ENCODE measurements at regions not wholly inside any gene's neighbourhood (a gene's known extent, or its start where the extent isn't known, plus 50 kb on each side); places are given as distances from the start of the nearest gene placed in this dataset.

DNA sequence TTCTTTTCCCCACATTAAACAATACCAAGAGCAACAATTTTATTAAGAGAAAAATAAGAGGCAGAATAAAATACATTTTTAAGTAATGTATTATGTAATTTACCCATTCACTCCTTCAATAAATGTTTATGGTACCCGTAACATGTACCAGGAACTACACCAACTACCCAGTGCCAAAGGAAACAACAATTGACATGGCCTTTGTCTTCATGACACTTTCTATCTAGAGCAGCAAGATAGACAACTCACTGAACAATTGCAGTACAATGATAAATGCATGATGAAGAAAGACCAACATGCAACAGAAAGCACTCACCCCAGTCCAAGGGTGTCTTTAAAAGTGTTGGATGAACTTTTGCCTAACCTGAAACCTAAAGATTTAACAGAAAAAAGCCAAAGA lies 493.8 kb downstream of the IGSF11 start:
- Histone ChIP-seq H2AFZ (ENCODE audit: low read depth, low read length) (no peak overlapping the region), H3K4me2 (ENCODE audit: insufficient read depth, low read length) (no peak overlapping the region), H3K4me1 (replicated peaks in 1 of 2; ENCODE audit: control insufficient read depth in 2 of 2, insufficient read depth in 2 of 2, low read length in 2 of 2) (peaks cover 0 to 11% of the 10 kb centered on the region in 2 experiments; a peak in 3 of 5 replicates), H3K36me3 (ENCODE audit: control insufficient read depth, insufficient read depth, low read length) (no peaks in the 10 kb centered on the region), H3K4me3 (no peak overlapping the region), H3K27me3 (ENCODE audit: control insufficient read depth in 2 of 2, insufficient read depth in 2 of 2, low read length in 2 of 2) (no peaks in the 10 kb centered on the region), H3K9me3 (replicated peaks; ENCODE audit: control insufficient read depth, insufficient read depth, low read depth, low read length) (no peaks in the 10 kb centered on the region), H3K9ac (ENCODE audit: insufficient read depth in 1 of 2, low read depth in 2 of 2, low read length in 2 of 2) (no peak overlapping the region), H3K9me1 (ENCODE audit: control insufficient read depth, insufficient read depth, low read length) (no peaks in the 10 kb centered on the region), H4K20me1 (replicated peaks; ENCODE audit: control insufficient read depth, insufficient read depth, low read length) (no peaks in the 10 kb centered on the region), H3K79me2 (ENCODE audit: control insufficient read depth, insufficient read depth, low read length) (no peaks in the 10 kb centered on the region), H3K27ac (ENCODE audit: extremely low read depth, low read depth, low read length) (no peak overlapping the region)
- in situ Hi-C loops (cut with MboI), result no loop called here
- ATAC-seq (no peak), FAIRE-seq (no peak), DNase-seq (ENCODE audit: extremely low read depth in 1 of 4, low spot score in 3 of 4) (no peak)
- TF ChIP-seq, protein P1, sequence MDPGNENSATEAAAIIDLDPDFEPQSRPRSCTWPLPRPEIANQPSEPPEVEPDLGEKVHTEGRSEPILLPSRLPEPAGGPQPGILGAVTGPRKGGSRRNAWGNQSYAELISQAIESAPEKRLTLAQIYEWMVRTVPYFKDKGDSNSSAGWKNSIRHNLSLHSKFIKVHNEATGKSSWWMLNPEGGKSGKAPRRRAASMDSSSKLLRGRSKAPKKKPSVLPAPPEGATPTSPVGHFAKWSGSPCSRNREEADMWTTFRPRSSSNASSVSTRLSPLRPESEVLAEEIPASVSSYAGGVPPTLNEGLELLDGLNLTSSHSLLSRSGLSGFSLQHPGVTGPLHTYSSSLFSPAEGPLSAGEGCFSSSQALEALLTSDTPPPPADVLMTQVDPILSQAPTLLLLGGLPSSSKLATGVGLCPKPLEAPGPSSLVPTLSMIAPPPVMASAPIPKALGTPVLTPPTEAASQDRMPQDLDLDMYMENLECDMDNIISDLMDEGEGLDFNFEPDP (CRISPR knock-in tag; IDR thresholded peaks at IDR 0.05), result no peak
- TF ChIP-seq ZNF589 (CRISPR knock-in tag; IDR thresholded peaks at IDR 0.05; ENCODE audit: low read depth) (0 out of 2 replicates have a peak, but pooled peaks have one; percentile 3), PTRF (tag; IDR thresholded peaks at IDR 0.05) (0 out of 2 replicates have a peak, but pooled peaks have one; percentile 35), CHCHD3 (CRISPR knock-in tag; IDR thresholded peaks at IDR 0.05) (no peak), ZNF311 (CRISPR knock-in tag; IDR thresholded peaks at IDR 0.05) (peak; percentile 62; the same call in 1 of the 2 replicates)
- CTCF ChIA-PET (ENCODE audit: low intra/inter-chr PET ratio), result no interaction called here
- intact Hi-C loops (cut with micrococcal nuclease), result no loop called here
- WGBS (ENCODE audit: insufficient coverage, low coverage, missing lambda C conversion rate), result 46% methylated on average over 1 of the region's 1 CpG
- POLR2A ChIA-PET, result no interaction called here
- BruUV-seq (replicated peaks), result no TSS peak

DNA sequence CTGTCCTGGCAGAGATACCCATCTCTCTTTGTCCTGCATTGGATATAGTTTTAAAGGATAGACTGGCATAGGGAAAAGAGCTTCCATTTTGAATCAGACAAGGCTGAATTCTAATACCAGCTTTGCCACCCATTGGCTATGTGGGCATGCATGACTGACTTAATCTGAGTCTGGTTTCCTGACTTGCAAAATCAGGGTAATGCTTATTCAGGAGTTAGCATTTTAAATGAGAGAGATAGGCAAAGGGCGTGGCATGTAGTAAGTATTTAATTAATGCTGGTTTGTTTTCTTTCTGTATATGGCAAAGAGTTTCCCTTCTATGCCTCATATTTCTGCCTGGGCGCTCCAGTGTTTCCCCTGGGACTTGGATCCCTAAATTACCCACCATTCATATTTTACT lies 492.9 kb downstream of the IGSF11 start:
- no peak for ATAC-seq
- WGBS (ENCODE audit: insufficient coverage, low coverage, missing lambda C conversion rate), result 38% methylated on average over 1 of the region's 2 CpGs
- Histone ChIP-seq H3K36me3 (ENCODE audit: control insufficient read depth, insufficient read depth, low read length) (no peaks in the 10 kb centered on the region), H3K9ac (ENCODE audit: insufficient read depth in 1 of 2, low read depth in 2 of 2, low read length in 2 of 2) (no peak overlapping the region), H3K4me3 (no peak overlapping the region), H2AFZ (ENCODE audit: low read depth, low read length) (no peak overlapping the region), H3K9me1 (ENCODE audit: control insufficient read depth, insufficient read depth, low read length) (no peaks in the 10 kb centered on the region), H3K27me3 (ENCODE audit: control insufficient read depth in 2 of 2, insufficient read depth in 2 of 2, low read length in 2 of 2) (no peaks in the 10 kb centered on the region), H3K4me1 (replicated peaks in 1 of 2; ENCODE audit: control insufficient read depth in 2 of 2, insufficient read depth in 2 of 2, low read length in 2 of 2) (peaks cover 0 to 11% of the 10 kb centered on the region in 2 experiments; a peak in 3 of 5 replicates), H4K20me1 (replicated peaks; ENCODE audit: control insufficient read depth, insufficient read depth, low read length) (no peaks in the 10 kb centered on the region), H3K79me2 (ENCODE audit: control insufficient read depth, insufficient read depth, low read length) (no peaks in the 10 kb centered on the region), H3K9me3 (replicated peaks; ENCODE audit: control insufficient read depth, insufficient read depth, low read depth, low read length) (no peaks in the 10 kb centered on the region), H3K4me2 (ENCODE audit: insufficient read depth, low read length) (no peak overlapping the region), H3K27ac (ENCODE audit: extremely low read depth, low read depth, low read length) (no peak overlapping the region)
- no peak for DNase-seq (ENCODE audit: extremely low read depth in 1 of 4, low spot score in 3 of 4)
- no TSS peak for BruUV-seq (replicated peaks)
- no peak for TF ChIP-seq CXXC5 (CRISPR knock-in tag; IDR thresholded peaks at IDR 0.05)
- TF ChIP-seq DMBX1 (CRISPR knock-in tag; IDR thresholded peaks at IDR 0.05; ENCODE audit: borderline replicate concordance), result 0 out of 2 replicates have a peak, but pooled peaks have one; percentile 10
- intact Hi-C loops (cut with micrococcal nuclease) (no loop called here), in situ Hi-C loops (cut with MboI) (no loop called here)
- ChIA-PET POLR2A (no interaction called here), CTCF (ENCODE audit: low intra/inter-chr PET ratio) (no interaction called here)
- no peak for FAIRE-seq

Data from K562 (cell line).